GM19463 (cell line): ENCODE measurements at regions not wholly inside any gene's neighbourhood (a gene's known extent, or its start where the extent isn't known, plus 50 kb on each side); places are given as distances from the start of the nearest gene placed in this dataset.
"Not testable (repeated sequence)": the region's sequence is repeated elsewhere in the genome, so short reads cannot be mapped to it uniquely, and the experiment has no call there.

Experiments
- ATAC-seq: cut with Tn5 transposase; IDR thresholded peaks from one replicate; pipeline ENCODE4 v1.9.1; 2021; ENCODE audit warnings: mild to moderate bottlenecking, moderate library complexity; ENCODE audit not compliant: unreplicated experiment

GRCh38 chr4:137405833-137406232 is 126.5 kb downstream of the PCDH18 start:
- ATAC-seq, result not testable (repeated sequence)

- ATAC-seq, result no peak
Observed at GRCh38 chr4:137394018-137394417, 138.3 kb downstream of the PCDH18 start.

GRCh38 chr4:137393044-137393443 is 139.2 kb downstream of the PCDH18 start:
- no peak for ATAC-seq

- no peak for ATAC-seq
Observed at GRCh38 chr4:137390707-137391106, 141.6 kb downstream of the PCDH18 start.

GRCh38 chr4:137389911-137390520 is 142.3 kb downstream of the PCDH18 start:
- no peak for ATAC-seq

- ATAC-seq, result no peak
Observed at GRCh38 chr4:137387924-137388323, 144.4 kb downstream of the PCDH18 start.

- ATAC-seq, result no peak
Observed at GRCh38 chr4:137384476-137384875, 147.8 kb downstream of the PCDH18 start.

GRCh38 chr4:137378821-137379220 is 153.5 kb downstream of the PCDH18 start:
- ATAC-seq, result no peak

GRCh38 chr4:137378393-137378792 is 153.9 kb downstream of the PCDH18 start:
- no peak for ATAC-seq

GRCh38 chr4:137376312-137376711 is 156.0 kb downstream of the PCDH18 start:
- no peak for ATAC-seq

GRCh38 chr4:137375111-137375850 is 157.0 kb downstream of the PCDH18 start:
- no peak for ATAC-seq

GRCh38 chr4:137370679-137371078 is 161.6 kb downstream of the PCDH18 start:
- no peak for ATAC-seq

GRCh38 chr4:137370206-137370633 is 162.1 kb downstream of the PCDH18 start:
- no peak for ATAC-seq

- ATAC-seq, result no peak
Observed at GRCh38 chr4:137367620-137368019, 164.7 kb downstream of the PCDH18 start.

- no peak for ATAC-seq
Observed at GRCh38 chr4:137363496-137363895, 168.8 kb downstream of the PCDH18 start.

- no peak for ATAC-seq
Observed at GRCh38 chr4:137361756-137362470, 170.4 kb downstream of the PCDH18 start.

- ATAC-seq, result no peak
Observed at GRCh38 chr4:137360761-137361160, 171.5 kb downstream of the PCDH18 start.

GRCh38 chr4:137359691-137360315 is 172.5 kb downstream of the PCDH18 start:
- ATAC-seq, result no peak

GRCh38 chr4:137354562-137354961 is 177.7 kb downstream of the PCDH18 start:
- ATAC-seq, result not testable (repeated sequence)

- no peak for ATAC-seq
Observed at GRCh38 chr4:137347371-137347770, 184.9 kb downstream of the PCDH18 start.

- ATAC-seq, result no peak
Observed at GRCh38 chr4:137345597-137345996, 186.7 kb downstream of the PCDH18 start.
